ENCODE measurements at regions not wholly inside any gene's neighbourhood (a gene's known extent, or its start where the extent isn't known, plus 50 kb on each side); places are given as distances from the start of the nearest gene placed in this dataset.

DNA sequence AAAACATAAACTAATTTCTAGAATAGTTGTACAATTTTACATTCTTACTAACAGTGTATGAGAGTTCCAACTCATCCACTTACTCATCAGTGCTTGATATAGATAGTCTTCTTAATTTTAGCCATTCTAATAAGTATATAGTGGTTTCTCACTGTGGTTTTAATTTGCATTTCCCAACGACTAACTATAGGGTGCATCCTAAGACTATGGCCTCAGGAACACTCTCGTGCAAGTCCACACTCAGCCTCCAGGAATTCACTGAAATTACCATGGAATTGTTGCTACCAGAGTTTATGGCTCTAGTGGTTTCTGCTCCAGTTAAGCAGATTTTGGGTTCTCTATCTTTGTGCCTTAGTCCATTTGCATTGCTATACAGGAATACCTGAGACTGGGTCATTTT lies 60.1 kb upstream of the GUCY1A2 start:
- ChIA-PET CTCF (ENCODE audit: low intra/inter-chr PET ratio) (no interaction called here), POLR2A (no interaction called here)
- DNase-seq (ENCODE audit: extremely low read depth in 1 of 4, low spot score in 3 of 4) (no peak), FAIRE-seq (no peak), ATAC-seq (no peak)
- H3K27me3 ChIP-seq (ENCODE audit: control insufficient read depth in 2 of 2, insufficient read depth in 2 of 2, low read length in 2 of 2), result no peaks in the 10 kb centered on the region
- no peaks in the 10 kb centered on the region for H3K9me3 ChIP-seq (replicated peaks; ENCODE audit: control insufficient read depth, insufficient read depth, low read depth, low read length)
- no peak overlapping the region for H3K27ac ChIP-seq (ENCODE audit: extremely low read depth, low read depth, low read length)
- intact Hi-C loops (cut with micrococcal nuclease) (no loop called here), in situ Hi-C loops (cut with MboI) (no loop called here)
- H3K4me3 ChIP-seq, result no peak overlapping the region
- no TSS peak for BruUV-seq (replicated peaks)
- H3K4me2 ChIP-seq (ENCODE audit: insufficient read depth, low read length), result no peak overlapping the region
- 0% methylated on average over 2 of the region's 2 CpGs for WGBS (ENCODE audit: insufficient coverage, low coverage, missing lambda C conversion rate)
- no peaks in the 10 kb centered on the region for H3K9me1 ChIP-seq (ENCODE audit: control insufficient read depth, insufficient read depth, low read length)
- H3K9ac ChIP-seq (ENCODE audit: insufficient read depth in 1 of 2, low read depth in 2 of 2, low read length in 2 of 2), result no peak overlapping the region
- H2AFZ ChIP-seq (ENCODE audit: low read depth, low read length), result no peak overlapping the region
- TF ChIP-seq POLR3G (IDR thresholded peaks at IDR 0.05; ENCODE audit: extremely low read depth, insufficient read length, insufficient replicate concordance), result no peak
- no peak for TF ChIP-seq ZNF197 (CRISPR knock-in tag; IDR thresholded peaks at IDR 0.05; ENCODE audit: low read depth)
- no peak for TF ChIP-seq SIN3B (IDR thresholded peaks at IDR 0.05; ENCODE audit: low read depth)
- TF ChIP-seq ZNF316 (IDR thresholded peaks at IDR 0.05), result no peak
- TF ChIP-seq ZBTB9 (CRISPR knock-in tag; IDR thresholded peaks at IDR 0.05), result no peak
- TF ChIP-seq FOXJ3 (CRISPR knock-in tag; IDR thresholded peaks at IDR 0.05), result no peak
- TF ChIP-seq, protein P1, sequence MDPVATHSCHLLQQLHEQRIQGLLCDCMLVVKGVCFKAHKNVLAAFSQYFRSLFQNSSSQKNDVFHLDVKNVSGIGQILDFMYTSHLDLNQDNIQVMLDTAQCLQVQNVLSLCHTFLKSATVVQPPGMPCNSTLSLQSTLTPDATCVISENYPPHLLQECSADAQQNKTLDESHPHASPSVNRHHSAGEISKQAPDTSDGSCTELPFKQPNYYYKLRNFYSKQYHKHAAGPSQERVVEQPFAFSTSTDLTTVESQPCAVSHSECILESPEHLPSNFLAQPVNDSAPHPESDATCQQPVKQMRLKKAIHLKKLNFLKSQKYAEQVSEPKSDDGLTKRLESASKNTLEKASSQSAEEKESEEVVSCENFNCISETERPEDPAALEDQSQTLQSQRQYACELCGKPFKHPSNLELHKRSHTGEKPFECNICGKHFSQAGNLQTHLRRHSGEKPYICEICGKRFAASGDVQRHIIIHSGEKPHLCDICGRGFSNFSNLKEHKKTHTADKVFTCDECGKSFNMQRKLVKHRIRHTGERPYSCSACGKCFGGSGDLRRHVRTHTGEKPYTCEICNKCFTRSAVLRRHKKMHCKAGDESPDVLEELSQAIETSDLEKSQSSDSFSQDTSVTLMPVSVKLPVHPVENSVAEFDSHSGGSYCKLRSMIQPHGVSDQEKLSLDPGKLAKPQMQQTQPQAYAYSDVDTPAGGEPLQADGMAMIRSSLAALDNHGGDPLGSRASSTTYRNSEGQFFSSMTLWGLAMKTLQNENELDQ (CRISPR knock-in tag; IDR thresholded peaks at IDR 0.05; ENCODE audit: borderline replicate concordance), result no peak
- no peak for TF ChIP-seq RBM14 (IDR thresholded peaks at IDR 0.05; ENCODE audit: borderline replicate concordance, insufficient read depth, low read depth, low read length)
- H3K4me1 ChIP-seq (replicated peaks in 1 of 2; ENCODE audit: control insufficient read depth in 2 of 2, insufficient read depth in 2 of 2, low read length in 2 of 2), result no peaks in the 10 kb centered on the region
- no peaks in the 10 kb centered on the region for H3K79me2 ChIP-seq (ENCODE audit: control insufficient read depth, insufficient read depth, low read length)
- no peaks in the 10 kb centered on the region for H4K20me1 ChIP-seq (replicated peaks; ENCODE audit: control insufficient read depth, insufficient read depth, low read length)
- no peaks in the 10 kb centered on the region for H3K36me3 ChIP-seq (ENCODE audit: control insufficient read depth, insufficient read depth, low read length)
